A673 (cell line): ENCODE measurements at regions not wholly inside any gene's neighbourhood (a gene's known extent, or its start where the extent isn't known, plus 50 kb on each side); places are given as distances from the start of the nearest gene placed in this dataset.

Experiments used
- CTCF ChIP-seq: fragments of 300-800, 200-600 bp; sonication (generic); conservative IDR thresholded peaks from 2 replicates; pipeline ENCODE4 v1.5.1; 2017; ENCODE audit warnings: low read depth, mild to moderate bottlenecking, antibody characterized with exemption, low read length, moderate library complexity, mixed read lengths
- EZH2 ChIP-seq: fragments of 200-600 bp; sonication (generic); IDR thresholded peaks from 2 replicates; pipeline ENCODE4 v1.6.1; 2017; ENCODE audit warnings: borderline replicate concordance, low read depth, mild to moderate bottlenecking, mixed read lengths, antibody characterized with exemption, low read length; ENCODE audit not compliant: poor library complexity, severe bottlenecking

- no peak for TF ChIP-seq EZH2
- no peak for TF ChIP-seq CTCF
Observed at GRCh38 chr10:124150189-124150806, 56.9 kb upstream of the CHST15 start.
